GM21423 (cell line): ENCODE measurements at regions not wholly inside any gene's neighbourhood (a gene's known extent, or its start where the extent isn't known, plus 50 kb on each side); places are given as distances from the start of the nearest gene placed in this dataset.
"Not testable (repeated sequence)": the region's sequence is repeated elsewhere in the genome, so short reads cannot be mapped to it uniquely, and the experiment has no call there.

Source experiments
- ATAC-seq: cut with Tn5 transposase; IDR thresholded peaks from one replicate; pipeline ENCODE4 v1.9.1; 2021; ENCODE audit warnings: mild to moderate bottlenecking, moderate library complexity; ENCODE audit not compliant: unreplicated experiment

DNA sequence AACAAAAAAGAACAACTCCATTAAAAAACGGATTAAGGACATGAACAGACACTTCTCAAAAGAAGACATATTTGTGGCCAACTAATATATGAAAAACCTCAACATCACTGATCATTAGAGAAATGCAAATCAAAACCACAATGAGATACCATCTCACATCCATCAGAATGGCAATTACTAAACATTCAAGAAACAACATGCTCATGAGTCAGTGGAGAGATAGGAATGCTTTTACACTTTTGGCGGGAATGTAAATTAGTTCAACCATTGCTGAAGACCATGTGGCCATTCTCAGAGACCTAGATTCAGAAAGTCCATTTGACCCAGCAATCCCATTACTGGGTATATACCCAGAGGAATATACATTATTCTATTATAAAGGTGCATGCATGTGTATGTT is 1442.6 kb upstream of the B3GALT2 start:
- no peak for ATAC-seq

DNA sequence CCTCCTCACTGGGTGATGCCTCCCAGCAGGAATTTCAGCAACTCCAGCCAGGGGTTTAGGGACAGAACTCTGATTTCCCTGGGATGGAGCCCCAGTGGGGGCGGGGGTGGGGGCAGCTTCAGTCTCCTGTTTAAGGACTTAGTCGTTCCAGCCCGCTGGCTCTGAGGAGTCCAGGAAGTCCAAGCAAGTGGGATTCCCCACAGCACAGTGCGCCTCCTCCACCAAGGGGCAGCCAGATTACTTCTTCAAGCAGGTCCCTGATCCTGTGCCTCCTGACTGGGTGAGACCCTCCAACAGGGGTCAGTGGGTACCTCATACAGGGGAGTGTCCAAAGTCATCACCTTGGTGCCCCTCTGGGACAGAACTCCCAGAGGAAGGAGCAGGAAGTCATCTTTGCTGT is 1438.4 kb upstream of the B3GALT2 start:
- no peak for ATAC-seq

DNA sequence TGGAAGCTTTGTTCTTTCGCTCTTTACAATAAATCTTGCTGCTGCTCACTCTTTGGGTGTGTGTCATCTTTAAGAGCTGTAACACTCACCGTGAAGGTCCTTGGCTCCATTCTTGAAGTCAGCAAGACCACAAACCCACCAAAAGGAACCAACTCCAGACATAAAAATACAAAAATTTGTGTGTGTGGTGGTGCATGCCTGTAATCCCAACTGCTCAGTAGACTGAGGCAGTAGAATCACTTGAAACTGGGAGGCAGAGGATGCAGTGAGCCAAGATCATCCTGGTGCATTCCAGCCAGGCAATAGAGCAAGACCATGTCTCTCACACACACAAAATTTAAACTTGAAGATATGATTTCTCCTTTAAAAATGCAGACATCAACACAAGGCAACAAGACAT is 1431.7 kb upstream of the B3GALT2 start:
- no peak for ATAC-seq

DNA sequence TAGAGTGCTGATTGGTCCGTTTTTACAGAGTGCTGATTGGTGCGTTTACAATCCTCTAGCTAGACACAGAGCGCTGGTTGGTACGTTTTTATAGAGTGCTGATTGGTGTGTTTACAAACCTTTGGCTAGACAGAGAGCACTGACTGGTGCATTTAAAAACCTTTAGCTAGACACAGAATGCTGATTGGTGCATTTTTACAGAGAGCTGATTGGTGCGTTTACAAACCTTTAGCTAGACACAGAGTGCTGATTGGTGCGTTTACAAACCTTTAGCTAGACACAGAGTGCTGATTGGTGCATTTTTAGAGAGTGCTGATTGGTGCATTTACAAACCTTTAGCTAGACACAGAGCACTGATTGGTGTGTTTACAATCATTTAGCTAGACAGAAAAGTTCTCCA is 1430.9 kb upstream of the B3GALT2 start:
- not testable (repeated sequence) for ATAC-seq

DNA sequence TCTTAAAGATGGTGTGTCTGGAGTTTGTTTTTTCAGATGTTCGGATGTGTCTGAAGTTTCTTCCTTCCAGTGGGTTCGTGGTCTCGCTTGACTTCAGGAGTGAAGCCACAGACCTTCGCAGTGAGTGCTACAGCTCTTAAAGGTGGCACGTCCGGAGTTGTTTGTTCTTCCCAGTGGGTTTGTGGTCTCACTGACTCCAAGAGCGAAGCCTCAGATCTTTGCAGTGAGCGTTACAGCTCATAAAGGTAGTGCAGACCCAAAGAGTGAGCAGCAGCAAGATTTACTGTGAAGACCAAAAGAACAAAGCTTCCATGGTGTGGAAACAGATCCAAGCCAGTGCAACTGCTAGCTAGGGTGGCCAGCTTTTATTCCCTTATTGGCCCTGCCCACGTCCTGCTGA is 1430.4 kb upstream of the B3GALT2 start:
- no peak for ATAC-seq

DNA sequence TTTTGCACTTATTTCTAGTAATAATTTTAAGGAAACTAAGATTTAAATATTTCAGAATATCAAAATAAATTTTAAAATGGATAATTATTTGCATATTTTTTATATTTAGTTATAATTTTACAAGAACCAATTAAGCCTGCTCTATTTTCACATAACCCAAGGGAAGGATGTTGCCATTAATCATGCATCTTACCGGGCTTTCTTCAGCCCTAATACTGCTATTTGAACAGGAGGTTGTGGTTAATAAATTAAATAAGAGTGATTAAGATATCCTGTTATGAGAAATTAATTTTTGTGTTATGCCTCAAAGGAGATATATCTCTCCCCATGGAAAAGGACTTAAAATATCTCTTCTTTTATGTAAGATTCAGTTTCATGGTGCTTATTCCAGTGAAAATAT is 1415.8 kb upstream of the B3GALT2 start:
- no peak for ATAC-seq

DNA sequence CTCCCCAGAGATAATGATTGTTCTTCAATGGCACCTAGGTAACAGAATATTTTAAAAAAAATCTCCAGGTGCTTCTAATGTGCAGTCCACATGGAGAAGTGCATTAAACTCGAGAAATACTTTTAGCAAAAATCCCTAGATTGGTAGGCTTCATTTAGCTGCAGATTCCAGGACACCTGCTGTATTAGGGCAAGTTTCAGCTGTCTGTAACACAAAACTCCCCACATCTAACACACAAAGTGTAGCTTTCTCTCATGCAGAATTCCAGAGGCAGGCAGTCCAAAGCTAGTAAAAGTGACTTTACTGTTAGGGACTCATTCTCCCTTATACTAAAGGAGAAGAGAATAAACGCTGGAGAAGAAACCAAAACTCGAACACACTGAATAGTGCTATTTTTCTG is 1414.3 kb upstream of the B3GALT2 start:
- no peak for ATAC-seq

DNA sequence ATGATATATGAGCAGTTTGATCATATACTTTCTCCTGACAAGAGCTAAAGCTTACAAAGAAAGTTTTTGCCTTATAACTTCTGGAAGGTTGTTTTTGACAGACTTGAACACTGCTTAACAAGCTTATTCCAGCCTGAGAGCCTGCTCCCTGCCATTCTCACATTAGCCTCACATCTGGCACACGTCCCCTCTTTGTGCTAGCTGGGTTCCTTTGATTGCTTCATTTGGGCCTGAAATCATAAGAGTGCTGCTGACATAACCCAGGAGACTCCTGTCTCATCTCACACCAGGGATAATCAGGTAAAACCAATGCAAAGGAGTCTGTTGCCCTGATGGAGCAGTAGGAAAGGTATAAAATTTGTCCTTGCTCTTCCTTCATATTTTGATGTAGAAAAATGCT is 1411.7 kb upstream of the B3GALT2 start:
- ATAC-seq = no peak

DNA sequence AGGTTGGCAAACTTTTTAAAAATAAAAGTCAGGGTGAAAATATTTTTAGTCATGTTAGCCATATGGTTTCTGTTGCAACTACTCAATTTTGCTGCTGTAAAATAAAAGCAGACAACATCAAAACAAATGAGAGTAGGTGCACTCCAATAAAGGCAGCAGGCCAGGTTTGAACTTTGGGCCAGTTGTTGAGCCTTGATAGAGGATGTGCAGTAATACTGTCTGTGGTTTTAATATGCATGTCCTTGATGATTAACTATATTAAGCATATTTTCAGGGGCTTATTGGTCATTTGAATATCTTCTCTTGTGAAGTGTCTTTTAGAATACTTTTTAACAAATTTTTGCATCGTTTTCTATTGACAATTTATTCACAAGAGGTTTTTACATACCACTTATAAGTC is 1399.9 kb upstream of the B3GALT2 start:
- no peak for ATAC-seq

DNA sequence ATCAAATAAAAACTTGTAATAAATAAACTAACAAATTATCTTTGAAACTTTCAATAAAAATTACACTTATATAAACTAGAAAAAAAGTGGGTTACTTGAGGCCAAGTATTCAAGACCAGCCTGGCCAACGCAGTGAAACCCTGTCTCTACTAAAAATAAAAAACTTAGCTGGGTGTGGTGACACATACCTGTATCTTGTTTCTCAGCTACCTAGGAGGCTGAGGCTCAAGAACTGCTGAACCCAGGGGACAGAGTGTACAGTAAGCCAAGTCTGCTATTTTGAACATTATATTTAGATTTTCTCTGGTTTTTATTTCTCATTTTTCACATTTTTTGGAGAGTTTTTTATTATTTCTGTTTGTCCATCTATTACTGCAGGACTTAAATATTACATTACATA is 1397.6 kb upstream of the B3GALT2 start:
- no peak for ATAC-seq

DNA sequence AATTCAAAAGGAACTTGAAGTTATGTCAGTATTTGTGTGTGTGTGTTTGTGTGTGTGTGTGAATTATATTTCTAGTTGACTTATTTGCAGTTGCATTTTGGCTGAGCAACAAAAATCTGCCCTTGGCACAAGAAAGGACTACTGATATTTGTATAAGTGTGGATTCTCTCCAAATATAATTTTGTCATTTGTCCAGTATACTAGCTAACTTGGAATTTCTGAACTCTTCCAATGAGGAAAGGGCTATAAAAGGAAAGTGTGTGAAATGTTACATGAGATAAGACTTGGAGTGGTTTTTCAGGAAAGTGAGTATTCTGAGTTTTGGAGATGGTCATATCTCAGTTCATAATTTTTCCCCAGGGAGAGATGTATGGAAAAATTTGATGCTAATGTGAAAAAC is 1384.1 kb upstream of the B3GALT2 start:
- ATAC-seq = no peak

DNA sequence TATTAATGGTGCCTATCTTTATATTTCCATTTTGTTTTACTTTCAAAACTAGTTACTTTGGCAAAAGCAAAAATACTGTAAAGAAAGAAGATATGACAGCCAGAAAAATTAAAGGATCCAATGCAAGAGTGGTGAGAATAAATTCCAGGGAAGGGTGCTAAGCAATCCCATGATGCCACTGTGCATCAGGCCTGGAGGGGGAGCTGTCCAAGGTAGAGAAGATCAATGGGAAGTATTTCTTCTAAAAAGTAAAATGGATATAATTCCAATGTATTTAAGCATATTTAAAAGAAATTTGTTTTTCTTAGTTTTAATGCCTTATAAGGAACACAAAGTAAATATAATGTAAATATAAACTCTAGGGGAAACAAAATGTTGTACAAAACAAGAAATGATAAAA is 1382.2 kb upstream of the B3GALT2 start:
- no peak for ATAC-seq

DNA sequence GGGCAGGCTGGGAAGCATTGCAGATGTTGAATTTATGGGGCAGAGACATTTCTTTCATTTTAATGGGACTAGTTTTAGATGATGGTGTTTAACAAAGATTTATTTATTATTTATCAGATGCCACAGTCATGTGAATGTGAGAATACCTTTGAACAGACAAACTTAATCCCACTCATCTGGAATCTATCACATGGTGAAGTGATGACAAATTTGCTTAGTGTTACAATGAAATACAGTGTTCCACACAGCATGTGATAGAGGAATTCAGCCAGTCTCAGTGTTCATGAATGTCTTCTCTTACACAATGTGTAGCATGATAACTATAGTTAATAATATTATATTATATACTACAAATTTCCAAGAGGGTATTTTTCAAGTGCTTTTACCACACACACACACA is 1361.7 kb upstream of the B3GALT2 start:
- no peak for ATAC-seq

DNA sequence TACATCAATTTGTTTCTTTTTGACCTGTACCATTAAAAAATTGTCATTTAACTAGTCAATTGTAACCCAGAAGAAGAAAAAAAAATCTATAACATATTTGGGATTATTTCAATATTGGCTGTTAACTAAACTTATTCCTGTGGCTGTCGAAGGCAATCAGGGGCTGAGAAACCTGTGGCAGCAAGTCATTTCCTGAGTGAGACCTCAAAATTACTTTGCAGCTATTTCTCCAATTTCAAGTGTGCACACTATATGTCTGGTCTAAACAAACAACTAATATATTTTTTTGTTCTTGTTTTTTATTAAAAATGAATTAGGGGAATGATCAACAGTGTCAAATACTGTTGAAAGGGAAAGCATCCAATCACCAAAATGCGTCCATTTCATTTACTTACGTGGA is 1357.6 kb upstream of the B3GALT2 start:
- ATAC-seq = no peak

DNA sequence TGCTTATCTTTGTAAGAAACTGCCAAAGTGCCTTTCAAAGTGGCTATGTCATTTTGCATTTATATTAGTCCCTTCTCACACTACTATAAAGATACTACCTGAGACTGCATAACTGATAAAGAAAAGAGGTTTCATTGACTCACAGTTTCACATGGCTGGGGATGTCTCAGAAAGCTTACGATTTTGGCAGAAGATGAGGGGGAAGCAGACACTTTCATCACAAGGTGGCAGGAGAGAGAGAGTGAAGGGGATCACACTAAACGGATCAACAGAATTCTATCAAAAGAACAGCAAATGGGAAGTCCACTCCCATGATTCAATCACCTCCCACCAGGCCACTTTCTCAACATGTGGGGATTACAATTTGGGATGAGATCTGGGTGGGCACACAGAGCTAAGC is 1352.0 kb upstream of the B3GALT2 start:
- no peak for ATAC-seq

DNA sequence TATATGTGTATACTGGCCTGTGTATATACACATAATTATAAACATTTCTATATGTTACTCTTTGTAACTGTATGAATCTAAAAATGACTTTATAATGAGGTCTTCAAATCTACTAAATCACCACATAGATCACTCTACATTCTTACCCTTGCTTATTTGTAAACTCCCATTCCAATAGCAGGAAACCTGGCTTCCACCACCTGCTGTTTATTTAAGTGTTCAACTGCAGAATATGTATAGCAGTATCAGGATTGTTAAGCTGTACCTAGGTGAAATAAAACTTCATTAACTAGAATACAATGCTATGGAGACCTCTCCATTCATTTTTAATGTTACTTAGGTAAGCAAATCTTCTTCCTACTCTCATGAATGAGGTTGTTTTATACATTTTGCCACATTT is 1351.1 kb upstream of the B3GALT2 start:
- ATAC-seq = no peak

DNA sequence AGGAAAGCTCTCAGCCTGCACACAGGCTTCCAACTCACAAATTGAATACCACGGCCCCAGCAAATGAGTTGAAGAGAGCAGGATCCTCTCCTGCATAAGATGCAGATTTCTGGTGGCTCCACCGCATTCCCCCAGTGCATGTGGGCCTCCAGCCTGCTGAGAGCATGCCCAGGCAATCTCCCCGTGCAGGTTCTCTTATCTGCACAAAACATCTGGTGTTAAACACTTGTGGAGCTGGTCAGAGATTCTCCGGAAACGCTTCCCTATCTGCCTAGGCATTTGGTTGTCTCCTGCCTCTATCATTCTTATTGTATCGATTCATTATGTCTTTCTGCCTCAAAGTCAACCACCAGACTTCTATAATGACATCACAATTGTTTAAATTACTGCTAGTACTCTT is 1349.0 kb upstream of the B3GALT2 start:
- no peak for ATAC-seq

DNA sequence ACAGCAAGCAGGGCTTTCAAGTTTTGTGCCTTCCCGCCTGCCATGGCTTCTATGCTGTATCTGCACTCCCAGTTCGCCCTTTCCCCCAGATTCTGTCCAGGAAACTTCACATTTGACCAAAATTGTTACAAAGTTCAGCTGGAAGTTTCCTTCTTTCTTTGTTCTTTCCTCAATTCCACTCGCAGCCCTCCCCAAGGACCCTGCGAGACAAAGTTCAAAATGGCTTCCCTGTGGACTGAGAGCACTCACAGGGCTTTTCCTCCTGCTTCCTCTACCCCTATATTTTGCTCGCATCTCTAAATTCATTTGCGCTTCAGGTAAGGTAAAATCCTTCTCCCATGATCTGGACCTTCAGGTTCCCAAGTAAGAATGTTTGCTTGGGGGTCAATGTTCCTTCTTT is 1348.4 kb upstream of the B3GALT2 start:
- ATAC-seq = no peak

DNA sequence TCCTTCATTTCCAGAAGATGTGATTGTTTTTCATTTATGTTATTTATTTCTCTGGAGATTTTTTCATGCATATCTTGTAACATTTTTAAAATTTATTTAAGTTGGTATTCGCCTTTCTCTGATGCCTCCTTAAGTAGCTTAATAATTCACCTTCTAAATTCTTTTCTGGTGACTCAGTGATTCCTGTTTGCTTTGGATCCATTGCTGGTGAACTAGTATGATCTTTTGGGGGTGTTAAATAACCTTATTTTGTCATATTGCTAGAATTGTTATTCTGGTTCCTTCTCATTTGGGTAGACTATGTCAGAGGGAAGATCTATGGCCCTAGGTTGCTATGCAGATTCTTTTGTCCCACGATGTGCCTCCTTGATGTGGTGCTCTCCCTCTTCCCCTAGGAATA is 1347.2 kb upstream of the B3GALT2 start:
- no peak for ATAC-seq

DNA sequence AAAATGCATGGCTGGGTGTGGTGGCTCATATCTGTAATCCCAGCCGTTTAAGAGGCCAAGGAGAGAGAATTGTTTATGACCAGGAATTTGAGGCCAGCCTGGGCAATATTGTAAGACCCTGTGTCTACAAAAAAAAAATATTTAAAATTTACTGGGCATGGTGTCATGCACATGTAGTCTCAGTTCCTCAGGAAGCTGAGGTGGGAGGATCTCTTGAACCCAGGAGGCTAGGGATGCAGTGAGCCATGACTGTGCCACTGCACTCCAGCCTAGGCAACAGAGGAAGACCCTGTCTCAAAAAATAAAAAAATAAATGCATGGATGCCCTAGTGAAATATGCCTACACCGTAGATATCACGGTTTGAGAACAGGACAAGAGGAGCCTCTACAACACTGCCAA is 1331.2 kb upstream of the B3GALT2 start:
- ATAC-seq = no peak

DNA sequence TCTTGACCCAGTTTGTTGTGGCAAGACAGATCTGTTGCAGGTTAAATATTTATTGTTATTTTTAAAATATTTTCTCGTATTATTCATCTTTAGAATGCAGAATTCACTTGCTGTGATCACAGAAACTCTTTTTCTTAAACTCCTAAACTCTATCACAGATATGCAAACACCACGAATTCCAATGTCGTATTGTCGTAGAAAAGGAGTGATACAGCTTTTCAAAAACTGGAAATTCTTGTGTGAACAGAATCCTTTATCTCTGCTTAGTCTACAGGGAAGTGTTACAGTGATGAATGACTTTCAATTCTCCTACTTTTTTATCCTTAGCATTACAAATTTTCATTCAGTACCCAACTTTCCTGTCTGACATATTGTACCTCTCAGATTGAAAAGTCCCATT is 1329.5 kb upstream of the B3GALT2 start:
- no peak for ATAC-seq

DNA sequence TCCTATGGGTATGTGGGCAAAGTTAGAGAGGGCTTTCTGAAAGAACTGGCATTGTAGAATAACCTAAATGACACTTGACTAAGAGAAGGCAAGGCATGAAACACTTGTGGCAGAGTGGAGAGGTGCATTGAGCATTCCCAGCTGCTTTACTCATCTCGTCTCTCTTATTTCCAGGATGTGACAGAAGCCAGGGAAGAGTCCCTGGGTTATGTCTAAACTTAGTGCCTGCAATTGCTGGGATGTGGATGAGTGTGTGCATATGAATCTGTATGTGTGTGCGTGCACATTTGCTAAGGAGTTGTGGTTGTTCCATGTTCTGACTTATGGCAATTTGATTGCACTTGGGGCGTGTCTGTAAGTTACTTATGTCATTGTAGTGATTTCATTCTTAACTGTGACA is 1326.5 kb upstream of the B3GALT2 start:
- ATAC-seq = no peak

DNA sequence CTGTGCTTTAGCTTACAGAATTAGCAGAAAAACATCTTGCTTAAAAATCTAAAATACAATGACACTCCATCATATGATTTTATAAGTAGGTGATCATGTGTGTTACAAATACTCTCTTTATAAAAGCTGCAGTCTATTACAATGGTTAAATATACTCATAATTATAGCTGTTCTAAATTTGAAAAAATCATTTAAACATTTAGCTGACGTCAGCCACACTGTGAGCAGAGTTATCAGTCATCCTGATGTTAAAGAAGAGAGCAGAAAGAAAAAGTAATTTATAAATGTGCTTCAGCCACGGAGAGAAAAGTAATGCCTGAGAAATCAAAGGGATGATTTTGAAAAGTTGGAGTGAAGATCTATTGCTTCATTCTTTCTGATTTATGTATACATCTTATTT is 1325.9 kb upstream of the B3GALT2 start:
- ATAC-seq = no peak

DNA sequence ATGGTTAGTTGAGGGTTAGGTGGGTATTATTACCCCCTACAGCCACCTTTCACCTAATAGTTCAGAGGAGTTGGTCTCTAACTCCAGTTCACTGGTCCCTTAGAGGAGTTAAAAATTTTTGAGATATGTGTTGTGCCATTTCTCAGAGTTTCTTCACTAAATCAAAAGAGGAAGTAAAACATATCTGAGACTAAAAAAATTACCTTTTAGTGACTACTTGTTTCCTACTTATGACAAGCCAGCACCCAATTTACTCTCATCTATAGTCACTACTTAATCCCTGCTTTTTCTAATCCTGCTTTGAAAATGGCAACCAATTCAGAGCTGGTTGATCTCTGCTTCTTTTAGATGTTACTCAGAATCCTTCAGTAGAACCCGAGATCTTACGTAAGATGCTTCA is 1316.8 kb upstream of the B3GALT2 start:
- peak; percentile 58 for ATAC-seq
